ENCODE measurements at regions not wholly inside any gene's neighbourhood (a gene's known extent, or its start where the extent isn't known, plus 50 kb on each side); places are given as distances from the start of the nearest gene placed in this dataset.

GRCh38 chr10:85259908-85260307, 931.5 kb downstream of the CCSER2 start:
- no peak for DNase-seq

- DNase-seq = no peak
Measured at GRCh38 chr10:85262992-85263391, 934.6 kb downstream of the CCSER2 start.

- DNase-seq = no peak
Measured at GRCh38 chr10:85265121-85265520, 936.7 kb downstream of the CCSER2 start.

DNA sequence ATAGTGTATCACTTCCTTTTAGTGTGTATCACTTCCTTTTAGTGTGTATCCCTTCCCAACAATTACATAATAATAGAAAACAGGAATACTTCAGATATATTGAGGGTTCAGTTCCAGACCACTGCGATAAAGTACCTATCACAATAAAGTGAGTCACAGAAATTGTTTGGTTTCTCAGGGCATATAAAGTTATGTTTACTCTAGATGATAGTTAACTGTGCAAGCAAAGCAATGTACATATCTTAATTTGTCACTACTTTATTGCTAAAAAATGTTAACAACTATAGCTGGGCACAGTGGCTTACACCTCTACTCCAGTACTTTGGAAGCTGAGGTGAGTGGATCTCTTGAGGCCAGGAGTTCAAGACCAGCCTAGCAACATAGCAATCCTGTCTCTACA, 938.4 kb downstream of the CCSER2 start:
- no peak for DNase-seq

GRCh38 chr10:85280014-85280413, 951.6 kb downstream of the CCSER2 start:
- DNase-seq = no peak

DNA sequence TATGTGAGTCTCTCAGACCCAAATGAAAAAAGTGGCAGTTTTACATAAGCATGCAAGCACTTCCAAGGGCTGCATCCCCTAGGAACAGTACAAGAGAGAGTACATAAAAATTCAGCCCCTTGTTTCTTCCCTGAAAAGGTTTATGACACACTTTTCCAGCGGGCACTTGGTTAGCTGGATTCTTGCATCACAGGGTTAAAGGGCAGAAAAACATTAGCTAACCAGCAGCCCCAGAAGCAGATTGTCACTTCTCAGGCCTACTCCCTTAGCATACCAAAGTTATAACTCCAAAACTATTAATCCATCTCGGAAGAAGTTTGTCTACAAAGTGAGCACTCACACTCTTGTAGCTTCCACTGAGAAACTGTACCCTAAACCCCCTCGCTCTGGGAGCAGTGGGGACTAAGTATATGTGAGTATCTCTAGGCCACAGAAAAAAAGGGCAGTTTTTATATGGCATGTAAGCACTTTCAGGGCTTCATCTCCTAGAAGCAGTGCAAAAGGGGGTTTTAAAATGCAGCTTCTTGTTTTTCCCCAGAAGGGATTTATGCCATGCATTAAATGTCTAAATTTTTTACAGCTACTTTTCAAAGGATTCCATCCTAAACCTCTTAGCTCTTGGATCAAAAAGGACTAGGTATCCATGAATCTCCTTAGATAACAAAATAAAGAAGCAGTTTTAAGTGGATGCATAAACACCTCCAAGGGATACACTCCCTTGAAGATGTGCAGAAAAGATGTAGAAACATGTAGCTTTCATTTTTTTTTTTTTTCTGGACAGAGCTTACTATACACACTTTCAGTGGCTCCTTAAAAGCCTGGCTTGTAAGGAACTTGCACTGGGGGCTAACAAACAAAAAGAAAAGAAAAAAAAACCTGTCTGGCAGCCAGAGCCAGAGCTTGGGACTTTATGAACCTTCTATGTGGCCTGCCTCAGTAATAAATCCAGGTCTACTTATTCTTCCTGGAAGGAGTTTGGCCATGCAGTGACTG, 956.7 kb downstream of the CCSER2 start:
- DNase-seq = no peak

GRCh38 chr10:85293483-85293882, 965.1 kb downstream of the CCSER2 start:
- DNase-seq = no peak

DNA sequence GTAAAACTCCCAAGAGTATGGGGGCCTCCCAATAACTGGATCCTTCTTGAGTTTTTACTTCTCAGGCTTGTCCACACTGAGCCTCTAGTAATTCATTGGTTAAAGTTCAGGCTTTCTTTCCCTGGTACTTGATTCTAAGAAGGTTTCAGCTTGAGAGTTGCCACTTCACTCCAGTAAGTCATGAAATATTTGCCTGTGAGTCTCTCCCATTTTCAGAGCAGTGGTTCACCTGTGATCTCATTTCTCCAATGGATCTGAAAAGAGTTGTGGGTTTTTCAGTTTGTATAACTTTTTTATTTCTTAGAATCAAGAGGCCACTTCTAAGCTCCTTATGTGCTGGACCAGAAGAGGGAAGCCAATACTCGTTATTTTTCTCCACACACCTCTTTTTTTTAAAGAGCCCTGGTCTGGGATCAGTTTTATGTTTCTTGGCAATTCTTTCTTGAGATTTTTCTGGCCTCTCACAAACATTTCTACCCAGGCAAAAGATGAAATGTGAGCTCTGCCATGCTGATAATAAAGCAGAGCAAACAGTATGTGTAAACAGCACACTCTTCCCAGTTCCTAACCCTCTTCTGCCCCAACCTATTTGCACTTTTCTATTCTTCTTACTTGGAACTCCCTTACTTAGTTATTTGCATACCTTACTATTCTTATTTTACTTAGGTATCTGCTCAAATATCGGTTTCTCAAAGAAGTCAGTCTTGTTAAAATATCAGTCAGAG, 983.4 kb downstream of the CCSER2 start:
- no peak for DNase-seq

- no peak for DNase-seq
Measured at GRCh38 chr10:85315657-85316056, 987.3 kb downstream of the CCSER2 start.

GRCh38 chr10:85316276-85316675, 987.9 kb downstream of the CCSER2 start:
- DNase-seq = no peak

DNA sequence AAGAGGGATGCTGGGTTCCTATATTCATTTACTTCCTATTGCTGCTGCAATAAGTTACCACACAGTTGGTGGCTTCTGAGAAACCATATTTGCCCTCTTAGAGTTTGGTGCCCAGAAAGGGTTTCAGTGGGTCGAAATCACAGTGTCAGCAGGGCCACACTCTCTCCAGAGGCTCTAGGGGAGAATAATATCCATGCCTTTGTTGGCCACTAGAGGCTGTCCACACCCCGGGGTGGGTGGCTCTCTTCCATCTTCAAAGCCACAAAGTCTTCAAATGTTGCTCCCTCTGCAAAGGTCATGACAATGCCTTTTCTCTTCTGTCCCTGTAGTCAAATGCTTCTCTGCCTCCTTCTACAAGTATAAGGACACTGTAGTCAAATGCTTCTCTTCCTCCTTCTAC, 989.4 kb downstream of the CCSER2 start:
- peak; percentile 11 for DNase-seq

DNA sequence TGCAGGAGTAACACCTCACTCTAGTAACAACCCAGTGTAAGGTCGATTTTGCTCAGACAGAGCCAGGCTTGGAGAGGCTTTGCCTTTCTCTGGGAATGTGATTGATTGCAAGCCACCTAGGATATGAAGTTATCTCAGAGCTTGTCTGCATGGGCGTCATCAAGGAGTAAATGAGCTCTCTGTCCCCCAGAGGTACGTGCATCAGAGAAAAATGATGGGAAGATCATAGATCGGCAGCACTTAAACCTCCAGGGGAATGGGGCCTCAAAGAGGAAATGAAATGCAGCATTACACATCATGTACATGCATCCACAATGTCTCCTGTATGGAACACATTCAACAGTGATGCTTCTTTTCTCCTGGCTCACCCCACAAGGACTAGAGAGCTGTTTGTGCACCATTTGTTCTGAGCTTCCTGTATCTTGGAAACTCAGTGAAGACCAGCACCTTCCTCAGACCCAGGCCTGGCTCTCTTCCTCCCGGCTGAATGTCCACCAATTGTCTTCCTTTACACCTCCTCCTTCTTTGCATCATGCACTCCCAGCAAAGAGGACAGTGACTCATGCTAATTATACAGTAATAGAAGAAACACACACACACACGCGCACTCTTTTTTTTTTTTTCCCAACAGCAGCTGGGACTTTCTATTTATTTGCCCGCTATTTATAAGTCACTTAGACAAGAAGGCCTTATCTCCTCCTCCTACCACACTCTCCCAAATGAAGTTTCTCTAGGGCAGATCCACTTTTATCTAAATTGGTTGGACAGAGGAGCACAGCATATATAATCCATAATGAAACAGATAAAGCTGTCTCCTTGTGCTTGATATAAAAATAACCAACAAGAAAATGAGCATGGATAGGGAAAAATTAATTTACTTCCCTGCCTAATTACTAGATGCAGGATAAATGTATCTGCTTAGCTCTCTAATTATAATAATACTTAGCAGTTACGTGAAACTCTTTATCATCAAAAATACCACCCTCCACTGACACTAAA, 990.7 kb downstream of the CCSER2 start:
- DNase-seq = no peak

- no peak for DNase-seq
Measured at GRCh38 chr10:85319826-85320225, 991.4 kb downstream of the CCSER2 start.

DNA sequence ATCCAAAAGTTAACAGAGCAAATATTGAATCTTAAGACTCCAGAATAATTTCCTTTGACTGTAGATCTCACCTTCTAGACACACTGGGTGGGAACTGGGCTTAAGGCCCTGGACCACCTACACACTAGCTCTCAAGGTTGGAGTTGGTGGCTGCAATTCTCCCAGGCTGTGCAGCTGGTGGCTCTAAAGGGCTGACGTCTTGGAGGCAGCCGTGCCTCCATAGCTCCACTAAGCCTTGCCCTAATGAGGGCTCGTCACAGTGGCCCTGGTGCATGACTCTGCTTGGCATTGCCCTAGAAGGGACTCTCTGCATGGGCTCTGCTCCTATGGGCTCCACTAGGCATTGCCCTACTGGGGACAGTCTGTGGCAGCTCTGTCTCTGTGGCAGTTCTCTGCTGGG, 1005.2 kb downstream of the CCSER2 start:
- no peak for DNase-seq

DNA sequence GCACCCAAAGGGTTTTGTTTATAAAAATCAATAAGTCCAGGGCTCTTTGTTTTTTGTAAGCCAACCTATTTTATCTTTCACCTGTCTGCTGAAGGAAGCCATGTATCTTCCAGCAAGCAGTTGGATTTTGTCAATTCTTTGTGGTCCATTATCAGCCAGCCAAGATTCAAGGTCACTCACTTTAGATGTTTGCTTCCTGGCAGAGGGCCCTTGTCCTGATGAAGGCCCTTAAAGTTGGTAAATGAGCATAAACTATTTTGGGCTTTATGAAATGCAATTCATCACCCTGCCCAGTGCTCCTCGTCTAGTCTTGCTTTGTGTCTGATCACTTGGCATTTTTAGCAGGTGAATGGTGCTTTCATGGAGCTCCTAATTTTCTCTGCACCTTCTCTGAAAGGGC, 1004.2 kb downstream of the GRID1 start:
- DNase-seq = no peak

- no peak for DNase-seq
Measured at GRCh38 chr10:85377029-85377806, 989.4 kb downstream of the GRID1 start.

DNA sequence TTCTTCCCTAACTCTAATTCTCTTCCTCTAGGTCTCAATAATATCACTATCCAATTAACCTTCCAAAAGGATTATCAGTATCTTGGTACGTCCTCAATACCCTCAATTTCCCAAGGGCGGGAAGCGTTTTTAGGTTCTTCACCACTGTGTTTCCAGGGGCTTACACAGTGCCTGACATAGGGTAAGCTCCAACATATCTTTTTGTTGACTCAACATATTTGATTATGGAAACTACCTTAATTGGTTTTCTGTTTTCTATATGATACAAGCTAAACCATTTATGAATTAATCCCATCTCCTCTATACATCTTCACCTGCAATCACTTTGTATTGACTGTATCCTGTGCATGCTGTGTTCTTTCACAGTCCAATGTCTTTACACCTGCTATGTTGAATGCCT, 987.3 kb downstream of the GRID1 start:
- DNase-seq = no peak

DNA sequence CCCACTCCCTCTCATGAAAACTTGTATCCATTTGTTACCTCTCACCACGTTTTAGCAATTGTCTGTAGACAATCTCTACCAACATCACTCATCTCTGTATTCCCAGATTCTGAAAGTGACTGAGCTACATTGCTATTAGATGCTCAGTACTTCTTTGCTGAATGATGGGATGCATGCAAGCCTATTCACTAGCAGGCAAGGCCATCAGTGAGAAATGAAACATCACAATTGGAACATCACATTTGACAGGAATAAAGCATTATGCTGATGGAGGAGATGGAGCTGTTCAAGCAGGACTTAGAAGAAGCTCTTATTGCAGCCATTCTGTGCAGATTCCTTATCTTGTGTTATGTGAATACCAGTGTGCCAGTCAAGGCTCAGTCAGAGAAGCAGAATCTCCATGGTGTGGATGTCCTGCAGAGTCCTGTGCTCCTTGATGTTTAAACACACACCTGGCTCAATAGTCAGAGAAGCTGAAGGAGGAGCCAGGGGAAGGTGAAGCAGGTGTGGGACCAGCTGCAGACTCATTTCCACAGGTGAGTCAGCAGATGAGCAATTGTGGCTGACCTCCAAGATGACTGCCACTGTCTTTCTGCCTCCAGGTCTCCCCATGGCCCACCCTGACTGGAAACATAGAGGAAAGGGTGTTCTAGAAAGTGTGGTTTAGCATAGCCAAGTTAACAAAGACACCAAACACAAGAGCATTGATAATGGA, 965.5 kb downstream of the GRID1 start:
- DNase-seq = no peak

- DNase-seq = no peak
Measured at GRCh38 chr10:85402541-85402940, 964.1 kb downstream of the GRID1 start.

- no peak for DNase-seq
Measured at GRCh38 chr10:85407088-85407487, 959.5 kb downstream of the GRID1 start.

GRCh38 chr10:85408388-85408787, 958.2 kb downstream of the GRID1 start:
- DNase-seq = no peak

Measured in OCI-M1 (cell line).